ENCODE measurements at regions not wholly inside any gene's neighbourhood (a gene's known extent, or its start where the extent isn't known, plus 50 kb on each side); places are given as distances from the start of the nearest gene placed in this dataset.
"Not testable (repeated sequence)": the region's sequence is repeated elsewhere in the genome, so short reads cannot be mapped to it uniquely, and the experiment has no call there.

DNA sequence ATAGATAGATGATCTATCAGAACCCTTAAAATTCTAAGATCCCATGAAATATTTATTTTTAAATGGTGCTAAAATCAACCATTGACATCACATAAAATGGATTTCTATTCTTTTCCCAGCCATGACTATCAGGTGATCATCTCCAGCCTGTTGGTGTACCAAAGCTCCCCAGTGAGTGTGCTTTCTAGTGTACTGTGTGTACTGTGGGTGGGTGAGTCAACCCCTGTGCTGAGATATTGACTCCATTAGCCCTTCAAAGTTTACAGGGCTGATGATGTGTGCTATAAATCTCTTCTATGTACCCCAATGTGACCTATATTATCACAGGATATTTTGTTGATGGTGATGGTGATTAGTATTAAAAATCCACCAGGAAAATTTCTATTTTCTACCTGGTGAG is 344.6 kb downstream of the MMUT start:
- no peak overlapping the region for H3K4ac ChIP-seq (ENCODE audit: low read depth in 1 of 2, low read length in 2 of 2)
- H3K23ac ChIP-seq (ENCODE audit: low read length in 2 of 2), result no peak overlapping the region
- H3K18ac ChIP-seq (ENCODE audit: low read depth in 1 of 2, low read length in 2 of 2), result no peak overlapping the region
- no peaks in the 10 kb centered on the region for H3K4me1 ChIP-seq (ENCODE audit: control insufficient read depth, insufficient read depth, low read depth, low read length)
- H2AFZ ChIP-seq (ENCODE audit: low read depth, low read length), result no peak overlapping the region
- no peak overlapping the region for H4K8ac ChIP-seq (ENCODE audit: low read length)
- H4K91ac ChIP-seq (ENCODE audit: low read length), result no peak overlapping the region
- H3K9ac ChIP-seq (ENCODE audit: low read length), result no peak overlapping the region
- no peaks in the 10 kb centered on the region for H3K79me1 ChIP-seq (replicated peaks; ENCODE audit: low read length, poor library complexity, severe bottlenecking)
- H3K9me3 ChIP-seq (ENCODE audit: control insufficient read depth, low read length), result no peaks in the 10 kb centered on the region
- H2BK120ac ChIP-seq (ENCODE audit: low read depth, low read length), result no peak overlapping the region
- H3K4me3 ChIP-seq (ENCODE audit: insufficient read depth in 1 of 2, low read depth in 1 of 2, low read length in 2 of 2), result no peak overlapping the region
- no peaks in the 10 kb centered on the region for H3K27me3 ChIP-seq (ENCODE audit: control insufficient read depth in 1 of 2, insufficient read depth in 1 of 2, low read length in 2 of 2)
- no peak overlapping the region for H3K14ac ChIP-seq (ENCODE audit: low read length in 2 of 2)
- H2BK12ac ChIP-seq (ENCODE audit: low read length in 2 of 2), result no peak overlapping the region
- H2AK5ac ChIP-seq (ENCODE audit: low read length, severe bottlenecking), result no peak overlapping the region
- no peak overlapping the region for H2BK5ac ChIP-seq (ENCODE audit: low read depth, low read length, poor library complexity, severe bottlenecking)
- DNase-seq, result no peak
- H3K4me2 ChIP-seq (ENCODE audit: low read length, poor library complexity, severe bottlenecking), result no peak overlapping the region
- no peak overlapping the region for H3K27ac ChIP-seq (ENCODE audit: low read length, poor library complexity, severe bottlenecking)
- H2BK15ac ChIP-seq (ENCODE audit: low read depth, poor library complexity, severe bottlenecking), result no peak overlapping the region
- H3K36me3 ChIP-seq (ENCODE audit: control insufficient read depth in 1 of 2, insufficient read depth in 2 of 2, low read depth in 1 of 2, low read length in 2 of 2), result no peaks in the 10 kb centered on the region

DNA sequence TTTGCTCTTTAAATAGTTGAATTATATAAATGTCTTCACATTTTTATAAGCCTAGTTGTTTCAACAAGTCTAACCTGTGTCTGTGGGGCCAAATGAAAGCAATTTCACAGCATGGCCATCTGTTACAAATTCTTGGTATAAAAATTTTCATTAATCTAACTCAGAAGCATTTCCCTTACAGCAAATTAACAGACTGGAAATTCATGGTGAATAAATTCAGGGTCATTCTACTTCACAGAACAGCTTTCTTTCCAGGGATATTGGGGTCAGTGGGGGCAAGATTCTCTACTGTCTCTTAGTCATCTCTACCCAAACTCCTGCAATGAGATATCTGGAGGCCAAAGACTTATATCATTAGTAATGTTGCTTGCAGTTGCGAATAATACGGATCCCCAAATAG is 352.1 kb downstream of the MMUT start:
- no peak overlapping the region for H3K14ac ChIP-seq (ENCODE audit: low read length in 2 of 2)
- no peak overlapping the region for H2BK120ac ChIP-seq (ENCODE audit: low read depth, low read length)
- H3K4me1 ChIP-seq (ENCODE audit: control insufficient read depth, insufficient read depth, low read depth, low read length), result no peaks in the 10 kb centered on the region
- H3K36me3 ChIP-seq (ENCODE audit: control insufficient read depth in 1 of 2, insufficient read depth in 2 of 2, low read depth in 1 of 2, low read length in 2 of 2), result no peaks in the 10 kb centered on the region
- 86% methylated on average over 2 of the region's 2 CpGs for WGBS
- no peak overlapping the region for H3K9ac ChIP-seq (ENCODE audit: low read length)
- no peak overlapping the region for H3K4ac ChIP-seq (ENCODE audit: low read depth in 1 of 2, low read length in 2 of 2)
- H3K4me2 ChIP-seq (ENCODE audit: low read length, poor library complexity, severe bottlenecking), result no peak overlapping the region
- no peak overlapping the region for H2AK5ac ChIP-seq (ENCODE audit: low read length, severe bottlenecking)
- no peak overlapping the region for H3K23ac ChIP-seq (ENCODE audit: low read length in 2 of 2)
- H2BK15ac ChIP-seq (ENCODE audit: low read depth, poor library complexity, severe bottlenecking), result no peak overlapping the region
- no peaks in the 10 kb centered on the region for H3K79me1 ChIP-seq (replicated peaks; ENCODE audit: low read length, poor library complexity, severe bottlenecking)
- no peak overlapping the region for H3K27ac ChIP-seq (ENCODE audit: low read length, poor library complexity, severe bottlenecking)
- H3K18ac ChIP-seq (ENCODE audit: low read depth in 1 of 2, low read length in 2 of 2), result no peak overlapping the region
- H3K27me3 ChIP-seq (ENCODE audit: control insufficient read depth in 1 of 2, insufficient read depth in 1 of 2, low read length in 2 of 2), result no peaks in the 10 kb centered on the region
- no peak overlapping the region for H4K91ac ChIP-seq (ENCODE audit: low read length)
- DNase-seq, result no peak
- no peak overlapping the region for H3K4me3 ChIP-seq (ENCODE audit: insufficient read depth in 1 of 2, low read depth in 1 of 2, low read length in 2 of 2)
- H4K8ac ChIP-seq (ENCODE audit: low read length), result no peak overlapping the region
- H2BK5ac ChIP-seq (ENCODE audit: low read depth, low read length, poor library complexity, severe bottlenecking), result no peak overlapping the region
- no peaks in the 10 kb centered on the region for H3K9me3 ChIP-seq (ENCODE audit: control insufficient read depth, low read length)
- H2AFZ ChIP-seq (ENCODE audit: low read depth, low read length), result no peak overlapping the region
- H2BK12ac ChIP-seq (ENCODE audit: low read length in 2 of 2), result no peak overlapping the region

DNA sequence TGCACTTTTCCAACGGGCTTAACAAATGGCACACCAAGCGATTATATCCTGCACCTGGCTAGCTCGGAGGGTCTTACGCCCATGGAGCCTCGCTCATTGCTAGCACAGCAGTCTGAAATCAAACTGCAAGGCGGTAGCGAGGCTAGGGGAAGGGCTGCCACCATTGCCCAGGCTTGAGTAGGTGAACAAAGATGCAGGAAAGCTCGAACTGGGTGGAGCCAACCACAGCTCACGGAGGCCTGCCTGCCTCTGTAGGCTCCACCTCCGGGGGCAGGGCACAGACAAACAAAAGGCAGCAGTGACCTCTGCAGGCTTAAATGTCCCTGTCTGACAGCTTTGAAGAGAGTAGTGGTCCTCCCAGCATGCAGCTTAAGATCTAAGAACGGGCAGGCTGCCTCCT is 365.4 kb downstream of the MMUT start:
- H2BK15ac ChIP-seq (ENCODE audit: low read depth, poor library complexity, severe bottlenecking); H3K36me3 ChIP-seq (ENCODE audit: control insufficient read depth in 1 of 2, insufficient read depth in 2 of 2, low read depth in 1 of 2, low read length in 2 of 2); DNase-seq; H3K27ac ChIP-seq (ENCODE audit: low read length, poor library complexity, severe bottlenecking); H2BK5ac ChIP-seq (ENCODE audit: low read depth, low read length, poor library complexity, severe bottlenecking); H3K4me3 ChIP-seq (ENCODE audit: insufficient read depth in 1 of 2, low read depth in 1 of 2, low read length in 2 of 2); H3K4me2 ChIP-seq (ENCODE audit: low read length, poor library complexity, severe bottlenecking); H3K9ac ChIP-seq (ENCODE audit: low read length); H3K4me1 ChIP-seq (ENCODE audit: control insufficient read depth, insufficient read depth, low read depth, low read length); H2BK120ac ChIP-seq (ENCODE audit: low read depth, low read length); H2AK5ac ChIP-seq (ENCODE audit: low read length, severe bottlenecking); H4K91ac ChIP-seq (ENCODE audit: low read length); H3K18ac ChIP-seq (ENCODE audit: low read depth in 1 of 2, low read length in 2 of 2); H3K4ac ChIP-seq (ENCODE audit: low read depth in 1 of 2, low read length in 2 of 2); H4K8ac ChIP-seq (ENCODE audit: low read length); H2AFZ ChIP-seq (ENCODE audit: low read depth, low read length); H2BK12ac ChIP-seq (ENCODE audit: low read length in 2 of 2); H3K14ac ChIP-seq (ENCODE audit: low read length in 2 of 2); H3K23ac ChIP-seq (ENCODE audit: low read length in 2 of 2); H3K27me3 ChIP-seq (ENCODE audit: control insufficient read depth in 1 of 2, insufficient read depth in 1 of 2, low read length in 2 of 2); H3K9me3 ChIP-seq (ENCODE audit: control insufficient read depth, low read length); H3K79me1 ChIP-seq (replicated peaks; ENCODE audit: low read length, poor library complexity, severe bottlenecking): not testable (repeated sequence)
- 90% methylated on average over 11 of the region's 11 CpGs for WGBS

DNA sequence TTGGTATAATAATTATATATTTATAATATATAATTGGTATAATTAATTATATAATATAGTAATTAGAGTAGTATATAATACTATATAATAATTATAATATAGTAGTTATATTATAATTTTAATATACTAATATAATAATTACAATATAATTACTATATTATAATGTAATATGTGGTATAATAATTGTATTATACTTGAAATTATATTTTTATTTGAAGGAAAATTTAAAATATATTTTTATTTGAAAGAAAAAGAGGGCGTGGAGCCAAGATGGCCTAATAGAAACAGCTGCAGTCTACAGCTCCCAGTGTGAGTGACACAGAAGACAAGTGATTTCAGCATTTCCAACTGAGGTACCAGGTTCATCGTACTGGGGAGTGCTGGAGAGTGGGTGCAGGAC is 365.9 kb downstream of the MMUT start:
- H3K9ac ChIP-seq (ENCODE audit: low read length), result no peak overlapping the region
- no peaks in the 10 kb centered on the region for H3K79me1 ChIP-seq (replicated peaks; ENCODE audit: low read length, poor library complexity, severe bottlenecking)
- no peak overlapping the region for H2BK15ac ChIP-seq (ENCODE audit: low read depth, poor library complexity, severe bottlenecking)
- H3K36me3 ChIP-seq (ENCODE audit: control insufficient read depth in 1 of 2, insufficient read depth in 2 of 2, low read depth in 1 of 2, low read length in 2 of 2), result no peaks in the 10 kb centered on the region
- no peak overlapping the region for H2BK5ac ChIP-seq (ENCODE audit: low read depth, low read length, poor library complexity, severe bottlenecking)
- no peak overlapping the region for H3K4me2 ChIP-seq (ENCODE audit: low read length, poor library complexity, severe bottlenecking)
- no peak overlapping the region for H3K4me3 ChIP-seq (ENCODE audit: insufficient read depth in 1 of 2, low read depth in 1 of 2, low read length in 2 of 2)
- no peak overlapping the region for H2AK5ac ChIP-seq (ENCODE audit: low read length, severe bottlenecking)
- no peak overlapping the region for H2BK120ac ChIP-seq (ENCODE audit: low read depth, low read length)
- no peak overlapping the region for H3K4ac ChIP-seq (ENCODE audit: low read depth in 1 of 2, low read length in 2 of 2)
- DNase-seq, result no peak
- no peak overlapping the region for H3K23ac ChIP-seq (ENCODE audit: low read length in 2 of 2)
- no peak overlapping the region for H4K91ac ChIP-seq (ENCODE audit: low read length)
- no peak overlapping the region for H4K8ac ChIP-seq (ENCODE audit: low read length)
- H3K9me3 ChIP-seq (ENCODE audit: control insufficient read depth, low read length), result no peaks in the 10 kb centered on the region
- no peaks in the 10 kb centered on the region for H3K27me3 ChIP-seq (ENCODE audit: control insufficient read depth in 1 of 2, insufficient read depth in 1 of 2, low read length in 2 of 2)
- H3K27ac ChIP-seq (ENCODE audit: low read length, poor library complexity, severe bottlenecking), result no peak overlapping the region
- no peak overlapping the region for H3K18ac ChIP-seq (ENCODE audit: low read depth in 1 of 2, low read length in 2 of 2)
- H2AFZ ChIP-seq (ENCODE audit: low read depth, low read length), result no peak overlapping the region
- H3K4me1 ChIP-seq (ENCODE audit: control insufficient read depth, insufficient read depth, low read depth, low read length), result no peaks in the 10 kb centered on the region
- no peak overlapping the region for H3K14ac ChIP-seq (ENCODE audit: low read length in 2 of 2)
- no peak overlapping the region for H2BK12ac ChIP-seq (ENCODE audit: low read length in 2 of 2)
- WGBS, result 90% methylated on average over 2 of the region's 2 CpGs
